IPS-18a (cell line): ENCODE measurements at regions not wholly inside any gene's neighbourhood (a gene's known extent, or its start where the extent isn't known, plus 50 kb on each side); places are given as distances from the start of the nearest gene placed in this dataset.

Experiments used
- H3K27ac ChIP-seq: one replicate; pipeline ENCODE4 v1.5.1; 2013; ENCODE audit warnings: low read length
- H3K27me3 ChIP-seq: one replicate; pipeline ENCODE4 v1.6.1; 2013; ENCODE audit warnings: mild to moderate bottlenecking, low read length; ENCODE audit not compliant: control insufficient read depth, insufficient read depth
- H3K36me3 ChIP-seq: one replicate; pipeline ENCODE4 v1.6.1; 2013; ENCODE audit warnings: low read depth, low read length; ENCODE audit not compliant: control insufficient read depth
- H3K4me1 ChIP-seq: one replicate; pipeline ENCODE4 v1.6.1; 2013; ENCODE audit warnings: low read depth, low read length; ENCODE audit not compliant: control insufficient read depth
- H3K4me3 ChIP-seq: one replicate; pipeline ENCODE4 v1.5.1; 2013; ENCODE audit warnings: low read length
- H3K9ac ChIP-seq: one replicate; pipeline ENCODE4 v1.6.1; 2013; ENCODE audit warnings: mild to moderate bottlenecking, low read length, moderate library complexity
- H3K9me3 ChIP-seq: one replicate; pipeline ENCODE4 v1.6.1; 2013; ENCODE audit warnings: low read depth, low read length; ENCODE audit not compliant: control insufficient read depth

GRCh38 chr11:92324890-92325289 is 100.3 kb downstream of the FAT3 start:
- Histone ChIP-seq H3K9ac (no peak overlapping the region), H3K9me3 (no peaks in the 10 kb centered on the region), H3K36me3 (no peaks in the 10 kb centered on the region), H3K4me1 (peaks cover 18% of the 10 kb centered on the region), H3K4me3 (no peak overlapping the region), H3K27ac (no peak overlapping the region), H3K27me3 (no peaks in the 10 kb centered on the region)

GRCh38 chr11:92325416-92325815 is 100.8 kb downstream of the FAT3 start:
- no peaks in the 10 kb centered on the region for H3K9me3 ChIP-seq
- no peaks in the 10 kb centered on the region for H3K27me3 ChIP-seq
- H3K4me3 ChIP-seq: no peak overlapping the region
- H3K4me1 ChIP-seq: peaks cover 18% of the 10 kb centered on the region
- H3K27ac ChIP-seq: no peak overlapping the region
- no peak overlapping the region for H3K9ac ChIP-seq
- H3K36me3 ChIP-seq: no peaks in the 10 kb centered on the region

- no peak overlapping the region for H3K4me3 ChIP-seq
- H3K27ac ChIP-seq: no peak overlapping the region
- H3K4me1 ChIP-seq: peaks cover 33% of the 10 kb centered on the region
- no peaks in the 10 kb centered on the region for H3K27me3 ChIP-seq
- no peak overlapping the region for H3K9ac ChIP-seq
- H3K9me3 ChIP-seq: no peaks in the 10 kb centered on the region
- no peaks in the 10 kb centered on the region for H3K36me3 ChIP-seq
These were observed 104.5 kb downstream of the FAT3 start for GRCh38 chr11:92329137-92329536.

GRCh38 chr11:92329646-92330045 is 105.0 kb downstream of the FAT3 start:
- Histone ChIP-seq H3K4me3 (no peak overlapping the region), H3K4me1 (peaks cover 33% of the 10 kb centered on the region), H3K36me3 (no peaks in the 10 kb centered on the region), H3K9ac (no peak overlapping the region), H3K27me3 (no peaks in the 10 kb centered on the region), H3K9me3 (no peaks in the 10 kb centered on the region), H3K27ac (no peak overlapping the region)

GRCh38 chr11:92330114-92330513 is 105.5 kb downstream of the FAT3 start:
- H3K4me1 ChIP-seq: peaks cover 33% of the 10 kb centered on the region
- no peak overlapping the region for H3K9ac ChIP-seq
- no peaks in the 10 kb centered on the region for H3K27me3 ChIP-seq
- H3K36me3 ChIP-seq: no peaks in the 10 kb centered on the region
- H3K27ac ChIP-seq: no peak overlapping the region
- H3K4me3 ChIP-seq: no peak overlapping the region
- no peaks in the 10 kb centered on the region for H3K9me3 ChIP-seq

GRCh38 chr11:92332986-92333385 is 108.4 kb downstream of the FAT3 start:
- no peak overlapping the region for H3K9ac ChIP-seq
- H3K4me3 ChIP-seq: no peak overlapping the region
- H3K27me3 ChIP-seq: no peaks in the 10 kb centered on the region
- no peaks in the 10 kb centered on the region for H3K9me3 ChIP-seq
- H3K4me1 ChIP-seq: peaks cover 33% of the 10 kb centered on the region
- no peak overlapping the region for H3K27ac ChIP-seq
- H3K36me3 ChIP-seq: no peaks in the 10 kb centered on the region

GRCh38 chr11:92340839-92341238 is 116.2 kb downstream of the FAT3 start:
- H3K9ac ChIP-seq: no peak overlapping the region
- no peaks in the 10 kb centered on the region for H3K4me1 ChIP-seq
- no peaks in the 10 kb centered on the region for H3K27me3 ChIP-seq

GRCh38 chr11:92342034-92342720 is 117.6 kb downstream of the FAT3 start:
- H3K4me1 ChIP-seq: peaks cover 7% of the 10 kb centered on the region
- no peak overlapping the region for H3K4me3 ChIP-seq
- no peaks in the 10 kb centered on the region for H3K36me3 ChIP-seq
- no peaks in the 10 kb centered on the region for H3K27me3 ChIP-seq
- H3K9ac ChIP-seq: no peak overlapping the region
- no peak overlapping the region for H3K27ac ChIP-seq
- no peaks in the 10 kb centered on the region for H3K9me3 ChIP-seq

More at GRCh38 chr11:92340839-92341238, 116.2 kb downstream of the FAT3 start:
- Histone ChIP-seq H3K9me3 (no peaks in the 10 kb centered on the region), H3K36me3 (no peaks in the 10 kb centered on the region), H3K27ac (no peak overlapping the region), H3K4me3 (no peak overlapping the region)

GRCh38 chr11:92342886-92343285 is 118.3 kb downstream of the FAT3 start:
- Histone ChIP-seq H3K36me3 (no peaks in the 10 kb centered on the region), H3K4me3 (no peak overlapping the region), H3K27me3 (no peaks in the 10 kb centered on the region), H3K27ac (no peak overlapping the region), H3K4me1 (peaks cover 14% of the 10 kb centered on the region), H3K9me3 (no peaks in the 10 kb centered on the region), H3K9ac (no peak overlapping the region)

- H3K4me1 ChIP-seq: peaks cover 26% of the 10 kb centered on the region
- no peaks in the 10 kb centered on the region for H3K36me3 ChIP-seq
- H3K27ac ChIP-seq: peak overlapping the region; percentile 10
- H3K9me3 ChIP-seq: no peaks in the 10 kb centered on the region
- H3K4me3 ChIP-seq: no peak overlapping the region
- no peaks in the 10 kb centered on the region for H3K27me3 ChIP-seq
- no peak overlapping the region for H3K9ac ChIP-seq
These were observed 121.6 kb downstream of the FAT3 start for GRCh38 chr11:92346220-92346619.

GRCh38 chr11:92347454-92347853 is 122.8 kb downstream of the FAT3 start:
- Histone ChIP-seq H3K4me3 (no peak overlapping the region), H3K9me3 (no peaks in the 10 kb centered on the region), H3K27me3 (no peaks in the 10 kb centered on the region), H3K27ac (no peak overlapping the region), H3K9ac (no peak overlapping the region), H3K4me1 (peaks cover 26% of the 10 kb centered on the region), H3K36me3 (no peaks in the 10 kb centered on the region)

GRCh38 chr11:92349486-92350156 is 125.0 kb downstream of the FAT3 start:
- no peaks in the 10 kb centered on the region for H3K9me3 ChIP-seq
- no peak overlapping the region for H3K9ac ChIP-seq
- peaks cover 26% of the 10 kb centered on the region for H3K4me1 ChIP-seq
- no peaks in the 10 kb centered on the region for H3K27me3 ChIP-seq
- no peak overlapping the region for H3K4me3 ChIP-seq
- no peak overlapping the region for H3K27ac ChIP-seq
- no peaks in the 10 kb centered on the region for H3K36me3 ChIP-seq
